K562 (cell line): ENCODE measurements at regions not wholly inside any gene's neighbourhood (a gene's known extent, or its start where the extent isn't known, plus 50 kb on each side); places are given as distances from the start of the nearest gene placed in this dataset.
A peak's percentile ranks its signal among the peaks of the same experiment; 100 is the strongest.

Experiments
- BCOR ChIP-seq: fragments of 450-650 bp; IDR thresholded peaks from 2 replicates; pipeline ENCODE4 v1.6.1; 2016
- KDM1A ChIP-seq, 2 experiments: fragments of 450-650 bp; IDR thresholded peaks; 2 replicates each; pipeline ENCODE4 v1.6.1; 2016; ENCODE audit warnings: mild to moderate bottlenecking in 2 of 2
- MYC ChIP-seq, 2 experiments: fragments of 250-450 bp in 1 of 2; sonication (Bioruptor Pico) in 1 of 2; IDR thresholded peaks; 2 replicates each; pipeline versions ENCODE4 v1.5.1 to v1.6.1; 2012 to 2021; ENCODE audit warnings: low read depth in 2 of 2, borderline replicate concordance in 1 of 2, improper control_type of control experiment in 1 of 2, low read length in 1 of 2, mild to moderate bottlenecking in 1 of 2, moderate library complexity in 1 of 2
- PML ChIP-seq: IDR thresholded peaks from 2 replicates; pipeline ENCODE4 v1.6.1; 2012; ENCODE audit warnings: low read length, inconsistent platforms
- PTRF ChIP-seq: fragments of 450-650 bp; IDR thresholded peaks from 2 replicates; pipeline ENCODE4 v1.6.1; 2016; ENCODE audit warnings: mild to moderate bottlenecking, missing genetic modification characterization, missing compliant biosample characterization
- RAD21 ChIP-seq, 2 experiments: fragments of 250-450 bp in 1 of 2; fragments of 450-650 bp in 1 of 2; sonication (Bioruptor Pico) in 1 of 2; formaldehyde crosslinking in 1 of 2; IDR thresholded peaks in 1 of 2; conservative IDR thresholded peaks in 1 of 2; 2 replicates each; pipeline versions ENCODE4 v1.4.0 to v1.8.0; 2020 to 2022; ENCODE audit warnings: mild to moderate bottlenecking in 2 of 2, moderate library complexity in 1 of 2
- RBM25 ChIP-seq: fragments of 200-400 bp; formaldehyde crosslinking; IDR thresholded peaks from 2 replicates; pipeline ENCODE4 v1.6.1; 2018; ENCODE audit warnings: low read length, low read depth, moderate library complexity; ENCODE audit not compliant: severe bottlenecking
- SMARCA5 ChIP-seq: fragments of 450-650 bp; IDR thresholded peaks from 2 replicates; pipeline ENCODE4 v1.6.1; 2016
- SMC3 ChIP-seq: conservative IDR thresholded peaks from 2 replicates; pipeline ENCODE4 v1.6.1; 2011; ENCODE audit warnings: low read depth, low read length, improper control_type of control experiment; ENCODE audit not compliant: insufficient read depth
- TFAP4 ChIP-seq: sonication (generic); formaldehyde crosslinking; IDR thresholded peaks from 2 replicates; pipeline ENCODE4 v1.8.0; 2022; ENCODE audit warnings: missing genetic modification reagents, mild to moderate bottlenecking, moderate library complexity, borderline replicate concordance
- TF ChIP-seq, protein P1 (sequence below), 2 experiments: fragments of 450-650 bp; formaldehyde crosslinking in 1 of 2; IDR thresholded peaks; 2 replicates each; pipeline versions ENCODE4 v1.4.0 to v1.6.1; 2014 to 2020; ENCODE audit warnings: mild to moderate bottlenecking in 2 of 2, borderline replicate concordance in 1 of 2, low read depth in 1 of 2

- TF ChIP-seq, protein P1, sequence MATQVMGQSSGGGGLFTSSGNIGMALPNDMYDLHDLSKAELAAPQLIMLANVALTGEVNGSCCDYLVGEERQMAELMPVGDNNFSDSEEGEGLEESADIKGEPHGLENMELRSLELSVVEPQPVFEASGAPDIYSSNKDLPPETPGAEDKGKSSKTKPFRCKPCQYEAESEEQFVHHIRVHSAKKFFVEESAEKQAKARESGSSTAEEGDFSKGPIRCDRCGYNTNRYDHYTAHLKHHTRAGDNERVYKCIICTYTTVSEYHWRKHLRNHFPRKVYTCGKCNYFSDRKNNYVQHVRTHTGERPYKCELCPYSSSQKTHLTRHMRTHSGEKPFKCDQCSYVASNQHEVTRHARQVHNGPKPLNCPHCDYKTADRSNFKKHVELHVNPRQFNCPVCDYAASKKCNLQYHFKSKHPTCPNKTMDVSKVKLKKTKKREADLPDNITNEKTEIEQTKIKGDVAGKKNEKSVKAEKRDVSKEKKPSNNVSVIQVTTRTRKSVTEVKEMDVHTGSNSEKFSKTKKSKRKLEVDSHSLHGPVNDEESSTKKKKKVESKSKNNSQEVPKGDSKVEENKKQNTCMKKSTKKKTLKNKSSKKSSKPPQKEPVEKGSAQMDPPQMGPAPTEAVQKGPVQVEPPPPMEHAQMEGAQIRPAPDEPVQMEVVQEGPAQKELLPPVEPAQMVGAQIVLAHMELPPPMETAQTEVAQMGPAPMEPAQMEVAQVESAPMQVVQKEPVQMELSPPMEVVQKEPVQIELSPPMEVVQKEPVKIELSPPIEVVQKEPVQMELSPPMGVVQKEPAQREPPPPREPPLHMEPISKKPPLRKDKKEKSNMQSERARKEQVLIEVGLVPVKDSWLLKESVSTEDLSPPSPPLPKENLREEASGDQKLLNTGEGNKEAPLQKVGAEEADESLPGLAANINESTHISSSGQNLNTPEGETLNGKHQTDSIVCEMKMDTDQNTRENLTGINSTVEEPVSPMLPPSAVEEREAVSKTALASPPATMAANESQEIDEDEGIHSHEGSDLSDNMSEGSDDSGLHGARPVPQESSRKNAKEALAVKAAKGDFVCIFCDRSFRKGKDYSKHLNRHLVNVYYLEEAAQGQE (IDR thresholded peaks at IDR 0.05; ENCODE audit: borderline replicate concordance): peak; percentile 27; the same call in 1 of the 2 replicates
- TF ChIP-seq, protein P1 (CRISPR knock-in tag; IDR thresholded peaks at IDR 0.05; ENCODE audit: low read depth): no peak
- TF ChIP-seq PTRF (tag) (no peak), TFAP4 (CRISPR knock-in tag) (no peak), RAD21 (CRISPR knock-in tag; conservative IDR thresholded peaks at IDR 0.05 in 1 of 2, IDR thresholded peaks at IDR 0.05 in 1 of 2) (peak; percentile 42 to 69), KDM1A (IDR thresholded peaks at IDR 0.05) (peak in 1 of 2 experiments; percentile 17; a peak in 1 of 4 replicates), PML (no peak), BCOR (peak; percentile 69), RBM25 (peak; percentile 92), MYC (IDR thresholded peaks at IDR 0.05; ENCODE audit: low read depth, low read length) (0 out of 2 replicates have a peak, but pooled peaks have one; percentile 10), MYC (CRISPR knock-in tag; IDR thresholded peaks at IDR 0.05; ENCODE audit: borderline replicate concordance, low read depth) (no peak), SMC3 (peak; percentile 50; the same call in 1 of the 2 replicates), SMARCA5 (peak; percentile 63; the same call in 1 of the 2 replicates)
Observed at GRCh38 chr15:69523010-69524001, 70.7 kb downstream of the RPLP1 start (continued).
